ENCODE measurements at regions not wholly inside any gene's neighbourhood (a gene's known extent, or its start where the extent isn't known, plus 50 kb on each side); places are given as distances from the start of the nearest gene placed in this dataset.

- no peak for TF ChIP-seq REST (IDR thresholded peaks at IDR 0.05; ENCODE audit: insufficient read depth in 1 of 2, low read depth in 2 of 2, low read length in 2 of 2)
- TF ChIP-seq SIN3A (IDR thresholded peaks at IDR 0.05; ENCODE audit: borderline replicate concordance, insufficient read depth, low read length): no peak
- TF ChIP-seq POLR2AphosphoS5 (IDR thresholded peaks at IDR 0.05; ENCODE audit: low read depth, low read length): no peak
- no peak for TF ChIP-seq TAF1 (IDR thresholded peaks at IDR 0.05; ENCODE audit: borderline replicate concordance, insufficient read depth, low read length)
These were observed 137.0 kb upstream of the BMP2 start for GRCh38 chr20:6630514-6630913.

Data from PFSK-1 (cell line).